Hepatic stellate cell (primary cell): ENCODE measurements at regions not wholly inside any gene's neighbourhood (a gene's known extent, or its start where the extent isn't known, plus 50 kb on each side); places are given as distances from the start of the nearest gene placed in this dataset.
"Not testable (repeated sequence)": the region's sequence is repeated elsewhere in the genome, so short reads cannot be mapped to it uniquely, and the experiment has no call there.

Source experiments
- DNase-seq: peaks from one replicate; pipeline ENCODE4 v3.0.0; 2011; ENCODE audit warnings: low spot score

DNA sequence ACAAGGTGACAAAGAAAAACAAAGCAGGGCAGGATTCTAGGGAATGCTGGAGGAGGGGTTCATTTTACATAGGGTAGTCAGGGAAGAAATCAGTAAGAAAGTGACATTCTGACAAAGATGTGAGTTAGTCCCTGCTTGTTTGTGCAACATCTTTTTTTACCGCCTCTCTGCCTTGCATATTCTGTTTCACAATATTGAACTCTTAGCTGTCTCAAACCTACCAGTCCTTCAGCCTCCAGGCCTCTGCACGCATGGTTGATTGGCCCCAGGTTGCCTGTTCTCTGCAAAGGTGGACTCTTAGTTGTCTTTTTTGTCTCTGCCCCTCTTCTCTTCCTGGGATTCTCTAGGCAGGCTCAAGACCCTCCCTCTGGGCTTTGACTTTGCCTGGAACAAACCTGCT, 152.2 kb upstream of the RUNX1 start:
- no peak for DNase-seq

DNA sequence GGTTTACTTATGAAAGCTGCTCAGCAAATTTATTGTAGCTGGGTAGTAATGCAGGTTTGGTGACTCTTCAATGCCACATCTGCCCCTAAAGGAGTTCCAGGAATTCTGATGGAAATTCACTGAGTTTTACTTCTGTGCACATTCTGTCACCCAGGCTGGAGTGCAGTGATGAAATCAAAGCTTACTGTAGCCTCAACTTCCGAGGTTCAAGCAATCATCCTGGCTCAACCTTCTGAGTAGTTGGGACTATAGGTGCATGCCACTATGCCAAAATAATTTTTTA, 150.6 kb upstream of the RUNX1 start:
- no peak for DNase-seq

DNA sequence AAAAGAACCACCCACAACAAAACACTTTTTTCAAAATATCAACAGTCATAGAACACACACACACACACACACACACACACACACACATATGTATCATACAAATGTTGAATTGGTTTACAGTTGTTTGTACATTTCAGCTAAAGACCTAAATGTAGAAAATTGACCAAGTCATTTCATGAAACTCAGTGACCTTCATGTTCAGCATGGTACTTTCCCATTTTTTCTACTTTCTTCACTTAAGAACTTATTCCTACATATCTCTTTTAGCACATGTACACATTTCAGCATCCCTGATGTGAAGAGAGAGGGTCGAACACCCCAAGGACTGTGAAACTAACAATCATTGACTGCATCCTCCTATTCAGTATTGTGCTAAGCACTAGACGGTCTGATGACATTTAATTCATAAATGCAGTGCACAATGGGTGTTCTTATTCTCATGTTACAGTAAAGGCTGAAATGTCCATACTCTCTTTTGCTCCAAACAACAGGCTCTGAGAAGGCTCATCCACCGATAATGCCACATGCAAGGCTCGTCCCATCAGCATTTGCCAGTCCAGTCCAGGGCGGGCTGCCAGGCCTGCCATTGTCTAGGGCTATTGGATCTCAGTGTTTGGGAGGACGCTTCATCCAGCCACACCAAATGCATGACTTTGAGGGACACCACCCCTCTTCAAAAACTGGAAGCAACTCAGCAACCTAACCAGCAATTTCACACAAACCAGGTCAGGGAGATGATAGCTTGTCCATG, 150.1 kb upstream of the RUNX1 start:
- DNase-seq = no peak

DNA sequence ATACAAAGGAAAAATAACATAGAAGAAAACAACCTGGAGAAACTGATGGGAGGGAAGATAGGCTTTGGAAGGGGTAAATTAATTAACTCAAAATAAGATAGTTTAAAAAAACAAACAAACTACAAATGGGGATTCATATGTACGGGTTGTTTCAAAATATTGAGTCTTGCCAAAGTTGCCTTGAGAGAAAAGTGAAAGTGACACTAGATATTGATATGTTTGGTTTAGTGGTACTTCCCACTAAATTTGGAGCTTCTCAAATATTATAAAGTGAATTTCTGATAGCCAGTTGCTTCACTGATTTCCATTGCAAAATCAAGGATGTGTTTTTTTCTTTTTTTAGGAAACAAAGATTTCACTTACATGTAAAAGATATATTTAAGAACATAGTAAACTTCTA, 149.5 kb upstream of the RUNX1 start:
- DNase-seq = no peak

DNA sequence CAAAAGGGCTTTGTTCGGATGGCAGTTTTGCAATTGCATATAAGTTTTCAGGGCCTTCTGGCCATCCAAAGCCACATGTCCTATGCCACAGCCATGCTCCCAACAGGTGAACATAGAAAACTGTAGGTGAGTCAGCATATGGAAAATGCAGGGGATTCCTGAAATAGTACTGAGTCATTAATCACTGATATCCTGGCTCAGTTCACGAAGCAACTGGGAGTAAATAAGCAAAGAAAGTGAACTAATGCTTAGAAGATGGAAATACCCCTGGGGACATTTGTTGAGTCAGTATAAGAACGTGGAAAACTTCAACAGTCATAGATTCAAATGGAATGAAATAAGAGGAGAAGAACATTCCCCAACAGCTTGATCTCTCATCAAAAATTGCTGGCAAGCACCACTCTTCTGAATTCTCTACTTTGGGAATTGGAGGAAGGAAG, 148.9 kb upstream of the RUNX1 start:
- DNase-seq = peak; percentile 36

DNA sequence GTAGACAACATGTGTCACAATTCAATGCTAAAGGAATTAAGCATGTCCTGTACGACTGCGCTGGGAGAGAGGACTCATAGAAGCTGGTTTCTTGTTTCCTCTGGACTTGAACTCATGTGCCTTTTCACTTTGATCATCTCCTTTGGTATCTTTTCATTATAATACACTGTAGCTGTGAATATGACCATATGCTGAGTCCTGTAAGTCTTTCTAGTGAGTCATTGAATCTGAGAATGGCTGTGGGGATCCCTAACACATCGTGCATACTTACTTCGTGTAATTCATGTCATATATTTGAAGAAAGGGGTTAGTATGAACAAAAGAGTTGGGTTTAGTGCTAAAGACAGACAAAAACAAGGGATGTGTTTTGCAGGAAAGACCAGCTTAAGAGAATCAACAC, 148.1 kb upstream of the RUNX1 start:
- no peak for DNase-seq

DNA sequence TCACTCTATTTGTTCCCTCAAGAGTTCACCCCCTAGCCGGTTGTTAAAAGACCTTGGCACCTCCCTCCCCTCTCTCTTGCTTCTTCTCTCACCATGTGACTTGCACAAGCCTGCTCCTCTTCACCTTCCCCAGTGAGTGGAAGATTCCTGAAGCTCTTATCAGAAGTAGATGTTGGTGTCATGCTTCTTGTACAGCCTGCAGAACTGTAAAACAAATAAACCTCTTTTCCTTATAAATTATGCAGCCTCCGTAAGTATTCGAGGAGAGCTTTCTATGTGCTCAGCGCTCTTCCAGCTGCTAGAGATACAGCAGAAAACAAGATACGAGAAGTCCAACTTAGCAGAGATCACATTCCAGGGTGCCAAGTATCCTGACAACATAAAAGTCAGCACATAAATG, 147.0 kb upstream of the RUNX1 start:
- DNase-seq = no peak

DNA sequence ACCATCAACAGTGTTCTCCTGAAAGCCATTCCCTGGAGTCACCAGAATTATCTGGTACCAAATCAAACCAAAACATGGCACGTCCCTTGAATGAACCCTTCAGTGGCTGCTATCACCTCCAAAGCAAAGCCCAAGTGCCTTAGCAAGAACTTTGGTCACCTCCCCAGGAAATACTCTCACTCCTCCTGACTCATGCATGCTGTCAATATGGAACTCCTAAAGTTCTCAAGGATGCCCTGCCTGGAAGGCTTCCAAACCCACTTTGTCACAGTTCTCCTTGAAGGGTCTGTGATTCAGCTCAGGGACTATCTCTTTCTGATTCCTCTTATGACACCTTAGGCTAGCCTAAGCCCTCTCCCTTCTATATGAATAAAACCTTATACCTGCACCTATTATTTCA, 146.1 kb upstream of the RUNX1 start:
- no peak for DNase-seq

DNA sequence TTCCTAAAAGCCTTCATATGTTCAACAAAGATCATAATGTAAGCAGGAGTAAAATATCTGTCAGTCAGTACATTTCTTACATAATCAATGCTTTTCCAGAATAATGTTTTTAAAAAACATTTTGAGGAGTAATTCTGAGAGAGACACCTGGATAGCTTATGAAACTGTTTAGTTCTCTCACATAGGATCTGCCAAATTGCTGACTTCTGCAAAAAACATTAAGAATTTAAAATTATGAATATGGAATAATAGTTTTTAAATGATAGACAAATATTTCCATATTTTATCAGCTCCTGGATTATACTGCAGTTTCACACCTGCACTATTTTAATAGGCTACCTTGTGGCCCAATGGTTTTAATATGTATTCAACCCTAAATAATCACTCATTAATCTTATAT, 142.7 kb upstream of the RUNX1 start:
- no peak for DNase-seq

DNA sequence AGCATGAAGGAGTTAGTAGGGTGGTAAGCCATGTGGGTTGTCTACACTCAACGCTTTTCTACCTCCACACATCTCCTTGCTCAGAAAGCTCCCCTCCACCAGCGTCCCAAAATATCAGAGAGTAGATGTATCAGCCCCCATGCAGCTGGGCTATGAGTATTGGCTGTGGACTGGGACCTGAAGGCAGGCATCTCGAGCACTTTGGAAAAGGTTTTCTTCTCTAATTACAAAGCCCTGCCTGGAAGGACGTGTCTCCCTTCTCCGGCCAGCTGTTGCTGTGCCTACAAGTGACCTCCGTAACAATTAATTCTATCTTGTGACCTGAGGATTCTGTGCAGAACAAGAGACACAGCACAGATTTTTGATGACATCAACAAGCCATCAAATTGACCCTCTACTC, 142.0 kb upstream of the RUNX1 start:
- DNase-seq = no peak

DNA sequence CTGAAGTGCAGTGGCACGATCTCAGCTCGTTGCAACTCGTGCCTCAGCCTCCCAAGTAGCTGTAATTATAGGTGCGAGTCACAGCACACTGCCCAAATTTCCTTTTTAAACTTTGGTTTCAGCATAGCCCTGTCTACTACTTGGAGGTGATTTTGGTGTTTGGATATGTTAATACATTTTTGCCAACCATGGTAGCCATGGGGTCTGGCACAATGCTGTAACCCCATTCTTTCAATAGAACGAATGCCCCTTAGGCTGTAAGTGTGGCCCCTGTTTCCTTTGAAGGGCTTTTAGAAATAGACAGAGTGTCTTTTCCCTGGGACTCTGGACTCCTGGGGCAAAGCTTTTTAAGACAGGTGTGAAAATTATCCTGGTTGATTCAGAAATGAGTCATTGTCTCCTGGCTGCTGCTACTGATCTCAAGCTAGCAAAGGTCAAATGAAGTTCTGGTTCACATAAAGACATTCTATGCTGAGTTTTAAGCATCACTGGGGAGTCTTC, 141.1 kb upstream of the RUNX1 start:
- DNase-seq = no peak

DNA sequence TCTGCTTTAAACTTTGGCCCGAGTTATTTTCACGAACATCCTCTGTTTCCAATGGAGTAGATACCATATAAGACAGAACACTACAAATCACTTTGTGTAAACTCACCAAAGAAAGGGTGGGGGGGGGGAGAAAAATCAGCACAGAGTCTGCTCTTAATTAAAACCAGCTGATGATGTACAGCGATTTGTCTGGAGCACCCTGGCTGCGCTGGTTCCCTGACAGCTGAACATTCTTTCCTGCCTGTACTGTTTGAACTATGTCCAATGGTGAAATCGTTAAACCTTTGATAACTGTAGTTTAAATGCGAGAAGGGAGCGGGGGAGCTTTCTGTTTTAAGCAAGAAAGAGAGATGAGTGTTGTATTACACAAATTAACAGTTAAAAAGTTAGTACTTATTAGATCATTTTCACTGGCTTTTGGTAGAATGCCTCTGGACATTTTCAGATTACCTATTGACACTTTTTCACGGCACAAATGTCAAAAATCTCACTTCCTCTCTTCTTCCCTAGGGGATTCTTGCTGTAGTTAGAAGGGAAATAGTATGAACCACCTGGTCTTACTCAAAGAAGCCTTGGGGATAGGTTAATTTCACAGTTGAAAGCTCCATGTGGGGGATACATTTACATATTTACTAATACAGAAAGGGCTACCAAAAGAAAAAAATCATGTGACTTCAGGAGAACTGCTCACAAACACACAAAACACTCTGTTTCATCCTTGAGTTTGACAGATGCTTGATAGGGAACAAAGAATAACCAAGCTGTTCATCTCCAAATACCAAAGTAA, 140.2 kb upstream of the RUNX1 start:
- DNase-seq = peak; percentile 17

DNA sequence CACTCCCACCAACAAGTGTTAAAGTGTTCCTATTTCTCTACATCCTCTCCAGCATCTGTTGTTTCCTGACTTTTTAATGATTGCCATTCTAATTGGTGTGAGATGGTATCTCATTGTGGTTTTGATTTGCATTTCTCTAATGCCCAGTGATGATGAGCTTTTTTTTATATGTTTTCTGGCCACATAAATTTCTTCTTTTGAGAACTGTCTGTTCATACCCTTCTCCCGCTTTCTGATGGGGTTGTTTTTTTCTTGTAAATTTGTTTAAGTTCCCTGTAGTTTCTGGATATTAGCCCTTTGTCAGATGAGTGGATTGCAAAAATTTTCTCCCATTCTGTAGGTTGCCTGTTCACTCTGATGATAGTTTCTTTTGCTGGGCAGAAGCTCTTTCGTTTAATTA, 134.3 kb upstream of the RUNX1 start:
- DNase-seq = not testable (repeated sequence)

DNA sequence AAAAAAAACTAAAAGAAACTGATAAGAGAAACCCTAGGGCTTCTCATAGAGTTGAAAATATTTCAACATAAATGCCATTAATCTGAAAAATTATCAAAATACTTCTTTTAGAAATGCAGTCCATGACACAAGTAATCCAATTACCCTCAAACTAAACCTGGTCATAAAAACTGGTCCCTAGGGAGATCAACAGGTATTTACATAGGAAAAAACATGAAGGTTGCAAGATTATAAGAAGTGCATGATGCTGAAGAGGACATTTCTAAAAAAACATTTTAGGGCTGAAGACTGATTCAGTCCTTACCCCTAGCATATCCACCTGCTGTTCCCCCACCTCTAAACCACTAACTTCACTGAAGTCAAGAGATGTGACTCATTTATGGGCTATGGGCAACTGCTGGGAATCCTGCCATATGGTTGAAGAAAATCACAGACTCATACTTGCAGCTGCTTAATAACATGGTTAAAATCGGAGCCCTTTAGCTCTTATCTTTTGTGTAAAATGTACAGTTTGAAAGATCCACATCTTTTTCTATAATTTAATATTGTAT, 131.0 kb upstream of the RUNX1 start:
- DNase-seq = peak; percentile 18

DNA sequence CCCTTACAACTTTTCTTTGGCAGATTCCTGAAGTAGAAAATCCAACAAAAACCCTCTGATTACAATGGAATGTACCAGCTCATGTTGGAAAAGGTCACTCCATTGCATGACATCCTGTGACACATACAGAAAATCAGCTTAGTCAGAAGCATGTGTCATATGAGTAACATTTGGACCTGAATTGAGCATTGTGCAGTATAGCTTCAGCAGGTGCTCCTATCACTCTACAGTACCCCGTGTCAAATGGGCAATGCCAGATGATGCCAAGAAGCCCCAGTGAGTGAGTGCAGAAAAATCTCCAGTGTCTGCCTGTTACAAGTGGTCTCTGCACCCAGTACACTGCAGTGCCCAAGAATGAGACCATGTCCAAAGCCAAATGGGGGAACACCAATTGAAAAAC, 129.7 kb upstream of the RUNX1 start:
- peak; percentile 4 for DNase-seq

DNA sequence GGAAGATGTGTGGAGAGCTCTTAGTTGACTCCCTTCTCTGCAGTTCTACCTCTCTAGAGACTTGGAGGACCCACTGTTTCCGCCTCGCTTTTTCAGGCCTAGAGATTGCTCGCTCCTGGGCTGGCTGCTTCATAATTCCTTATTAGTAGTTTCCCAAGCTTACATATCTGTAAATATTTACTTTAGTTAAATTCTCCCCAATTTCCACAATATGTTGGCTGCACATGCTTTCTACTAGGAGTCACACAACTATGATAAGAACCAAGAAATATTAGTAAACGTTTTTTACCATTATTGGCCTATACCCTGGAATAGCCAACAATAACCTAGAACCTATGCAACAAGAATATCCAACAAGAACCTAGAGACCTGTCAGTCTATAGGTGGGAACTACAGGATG, 129.0 kb upstream of the RUNX1 start:
- DNase-seq = no peak

DNA sequence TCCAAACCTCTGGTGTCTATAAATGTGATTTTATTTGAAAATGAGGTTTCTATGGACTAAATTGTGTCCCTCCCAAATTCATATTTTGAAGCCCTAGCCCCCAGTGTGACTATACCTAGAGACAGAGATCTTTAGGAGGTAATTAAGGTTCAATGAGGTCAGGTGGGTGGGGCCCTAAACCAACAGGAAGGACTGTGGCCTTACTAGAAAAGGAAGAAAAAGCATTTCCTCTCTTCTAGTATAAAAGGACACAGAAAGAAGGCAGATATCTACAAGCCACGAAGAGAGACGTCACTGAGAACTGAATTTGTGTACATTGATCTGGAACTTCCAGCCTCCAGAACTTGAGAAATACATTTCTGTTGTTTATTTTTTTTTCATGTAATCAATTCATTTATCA, 123.1 kb upstream of the RUNX1 start:
- DNase-seq = no peak

DNA sequence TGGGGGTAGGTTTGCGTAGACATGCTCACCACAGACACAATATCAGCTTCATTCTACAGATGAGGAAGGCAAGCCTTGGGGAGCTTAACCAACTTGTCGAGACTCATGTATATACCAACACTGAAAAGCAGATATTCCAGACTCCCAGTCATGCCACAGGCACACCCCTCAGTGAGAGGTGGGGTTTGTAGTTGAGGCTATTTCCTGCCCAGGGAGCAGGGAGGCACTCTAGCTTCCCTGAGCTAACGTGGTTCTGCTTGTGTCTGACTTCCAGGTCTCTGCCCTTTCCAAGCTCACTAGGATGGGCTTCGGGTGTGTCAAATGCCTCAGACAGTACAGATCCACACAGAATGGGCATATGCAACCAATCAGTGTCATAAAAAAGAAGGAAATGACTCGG, 122.3 kb upstream of the RUNX1 start:
- no peak for DNase-seq

DNA sequence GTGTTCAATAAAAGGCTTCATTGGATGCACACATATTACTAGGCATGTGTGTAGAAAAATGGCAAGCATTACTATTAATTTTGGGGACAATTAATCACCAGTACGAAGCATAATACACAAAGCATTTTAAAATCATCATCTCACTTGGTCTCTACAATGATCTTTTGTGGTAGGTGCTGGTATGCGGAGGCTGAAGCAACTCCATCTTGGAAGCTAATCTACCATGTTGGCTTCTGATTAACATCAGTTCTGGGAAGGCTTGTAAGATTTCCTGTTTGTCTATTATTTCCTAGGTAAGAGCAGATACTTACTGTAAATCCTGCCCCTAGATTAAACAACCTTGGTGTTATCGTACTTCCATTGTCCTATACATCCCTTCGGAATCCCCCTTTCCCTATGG, 121.7 kb upstream of the RUNX1 start:
- no peak for DNase-seq

DNA sequence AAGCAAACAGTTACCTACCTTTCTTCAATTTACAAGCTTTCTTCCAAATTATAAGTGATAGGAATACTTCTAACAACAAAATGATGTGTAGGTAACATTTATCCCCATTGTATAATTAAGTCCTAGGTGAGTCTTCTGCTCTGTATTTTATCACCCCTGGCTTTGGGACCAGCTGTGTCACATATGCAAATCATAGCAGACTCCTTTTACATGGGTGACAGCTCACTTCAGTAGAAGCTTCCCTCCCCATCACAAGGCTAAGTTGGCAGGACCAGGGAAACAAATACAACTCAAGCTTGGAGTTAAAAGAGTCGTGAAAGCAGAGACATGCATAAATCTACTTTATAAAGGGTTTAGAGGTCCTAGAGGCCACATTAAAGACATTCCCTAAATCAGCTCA, 121.1 kb upstream of the RUNX1 start:
- DNase-seq = no peak

DNA sequence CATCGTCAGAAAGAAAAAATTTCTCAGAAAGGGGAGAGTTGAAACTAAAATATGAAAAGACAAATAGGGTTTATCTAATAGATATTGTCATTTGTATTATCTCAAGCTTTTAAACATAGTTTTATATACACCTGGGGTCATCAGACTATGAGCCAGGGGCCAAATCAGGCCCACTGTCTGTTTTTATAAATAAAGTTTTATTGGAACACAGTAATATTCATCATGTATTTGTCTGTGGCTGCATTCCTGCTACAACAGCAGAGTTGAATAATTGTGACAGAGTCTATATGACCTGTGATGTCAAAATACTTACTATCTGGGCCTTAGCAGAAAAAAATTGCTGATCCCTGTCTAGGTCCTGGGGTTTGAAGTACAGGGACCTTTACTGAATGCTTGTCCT, 120.5 kb upstream of the RUNX1 start:
- DNase-seq = no peak

DNA sequence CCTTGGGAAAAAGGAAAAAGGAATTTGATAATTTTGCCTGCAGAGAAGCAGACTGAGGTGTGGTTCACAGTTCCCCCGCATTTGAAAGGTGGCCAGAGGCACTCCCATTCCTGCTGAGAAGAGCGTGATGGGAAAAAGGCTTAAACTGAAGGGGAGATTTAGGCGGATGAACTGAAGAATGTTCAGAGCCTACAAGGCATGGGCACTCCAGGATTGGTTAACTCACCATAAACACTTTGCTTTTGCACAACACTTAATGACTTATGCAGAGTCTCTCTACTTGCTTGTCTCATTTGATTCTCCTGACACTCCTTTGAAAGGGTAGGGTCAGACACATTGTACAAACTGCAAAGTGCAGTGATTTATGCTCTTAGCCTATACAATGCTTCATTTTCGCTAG, 119.6 kb upstream of the RUNX1 start:
- no peak for DNase-seq

DNA sequence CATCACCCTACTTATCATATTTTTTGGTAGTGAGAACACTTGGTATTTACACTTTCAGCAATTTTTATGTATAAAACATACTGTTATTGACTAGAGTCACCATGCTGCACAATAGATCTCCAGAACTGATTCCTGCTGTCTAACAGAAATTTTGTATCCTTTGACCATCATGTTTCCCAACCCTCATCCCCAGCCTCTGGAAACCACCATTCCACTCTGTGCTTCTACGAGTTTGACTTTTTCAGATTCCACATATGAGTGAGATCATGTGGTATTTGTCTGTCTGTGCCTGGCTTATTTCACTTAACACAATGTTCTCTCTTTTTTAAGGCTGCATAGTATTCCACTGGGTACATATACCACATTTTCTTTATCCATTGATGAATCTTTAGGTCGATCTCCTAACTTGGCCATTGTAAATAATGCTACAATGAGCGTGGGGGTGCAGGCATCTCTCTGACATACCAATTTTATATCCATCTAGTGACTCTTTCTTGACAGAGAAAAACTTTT, 115.9 kb upstream of the RUNX1 start:
- DNase-seq = no peak
